Smooth muscle cell (in vitro differentiated cells): ENCODE measurements at regions not wholly inside any gene's neighbourhood (a gene's known extent, or its start where the extent isn't known, plus 50 kb on each side); places are given as distances from the start of the nearest gene placed in this dataset.

Experiments used
- DNase-seq: peaks from one replicate; lab custom pipeline; 2025; ENCODE audit not compliant: unreplicated experiment; lab: John Stamatoyannopoulos, UW
- H2AFZ ChIP-seq: fragments of 200-600 bp; sonication (generic); 2 replicates; pipeline ENCODE4 v1.6.0; 2016; ENCODE audit warnings: antibody characterized with exemption, low read depth, mild to moderate bottlenecking
- H3F3A ChIP-seq: fragments of 200-600 bp; sonication (generic); 2 replicates; pipeline ENCODE4 v1.6.0; 2017; ENCODE audit warnings: antibody characterized with exemption, low read depth
- H3K27ac ChIP-seq: fragments of 200-600 bp; sonication (generic); 2 replicates; pipeline ENCODE4 v1.5.1; 2016; ENCODE audit warnings: low read depth, mild to moderate bottlenecking
- H3K27me3 ChIP-seq: fragments of 200-600 bp; sonication (generic); 2 replicates; pipeline ENCODE4 v1.6.1; 2016; ENCODE audit warnings: low read depth, mild to moderate bottlenecking
- H3K36me3 ChIP-seq: fragments of 200-600 bp; sonication (generic); 2 replicates; pipeline ENCODE4 v1.5.1; 2016; ENCODE audit warnings: low read depth
- H3K4me1 ChIP-seq: fragments of 200-600 bp; sonication (generic); 2 replicates; pipeline ENCODE4 v1.5.1; 2016; ENCODE audit warnings: low read depth
- H3K4me2 ChIP-seq: fragments of 200-600 bp; sonication (generic); 2 replicates; pipeline ENCODE4 v1.6.0; 2016; ENCODE audit warnings: mild to moderate bottlenecking
- H3K4me3 ChIP-seq: fragments of 200-600 bp; sonication (generic); 2 replicates; pipeline ENCODE4 v1.5.1; 2016; ENCODE audit warnings: mild to moderate bottlenecking
- H3K79me2 ChIP-seq: fragments of 200-600 bp; sonication (generic); 2 replicates; pipeline ENCODE4 v1.6.0; 2016; ENCODE audit warnings: low read depth, mild to moderate bottlenecking
- H3K9ac ChIP-seq: fragments of 200-600 bp; sonication (generic); 2 replicates; pipeline ENCODE4 v1.6.0; 2016; ENCODE audit warnings: low read depth
- H3K9me3 ChIP-seq: fragments of 200-600 bp; sonication (generic); replicated peaks from 2 replicates; pipeline ENCODE4 v1.5.1; 2016; ENCODE audit warnings: low read depth
- H4K20me1 ChIP-seq: fragments of 200-600 bp; sonication (generic); 2 replicates; pipeline ENCODE4 v1.6.0; 2016; ENCODE audit warnings: low read depth
- CTCF ChIP-seq: fragments of 200-600 bp; sonication (generic); IDR thresholded peaks from 2 replicates; pipeline ENCODE4 v1.5.1; 2017; ENCODE audit warnings: borderline replicate concordance, mild to moderate bottlenecking, antibody characterized with exemption; ENCODE audit not compliant: insufficient read depth, poor library complexity, severe bottlenecking
- WGBS: methylation state at CpG from one replicate; pipeline ENCODE4 v1.1.7; 2016; ENCODE audit warnings: low lambda C conversion rate; 5-methylcytosine and 5-hydroxymethylcytosine counted together

GRCh38 chr15:61613138-61613537 lies 384.0 kb upstream of the RORA start:
- Histone ChIP-seq H3F3A (no peaks in the 10 kb centered on the region), H2AFZ (no peak overlapping the region), H3K9ac (no peak overlapping the region), H3K79me2 (no peaks in the 10 kb centered on the region), H3K4me1 (no peaks in the 10 kb centered on the region), H4K20me1 (no peaks in the 10 kb centered on the region), H3K4me3 (no peak overlapping the region), H3K9me3 (no peaks in the 10 kb centered on the region), H3K27ac (no peak overlapping the region), H3K36me3 (no peaks in the 10 kb centered on the region), H3K27me3 (no peaks in the 10 kb centered on the region), H3K4me2 (no peak overlapping the region)
- no peak for DNase-seq
- TF ChIP-seq CTCF: no peak

- no peak overlapping the region for H3K4me2 ChIP-seq
- no peak overlapping the region for H3K4me3 ChIP-seq
- no peak overlapping the region for H3K9ac ChIP-seq
- no peaks in the 10 kb centered on the region for H3K27me3 ChIP-seq
- DNase-seq: no peak
- H3F3A ChIP-seq: no peaks in the 10 kb centered on the region
- H3K27ac ChIP-seq: no peak overlapping the region
- no peaks in the 10 kb centered on the region for H3K4me1 ChIP-seq
- H3K9me3 ChIP-seq: no peaks in the 10 kb centered on the region
- H3K79me2 ChIP-seq: no peaks in the 10 kb centered on the region
- H2AFZ ChIP-seq: no peak overlapping the region
- no peak for TF ChIP-seq CTCF
- H4K20me1 ChIP-seq: no peaks in the 10 kb centered on the region
- no peaks in the 10 kb centered on the region for H3K36me3 ChIP-seq
These were observed 383.0 kb upstream of the RORA start for GRCh38 chr15:61612111-61612510.

- WGBS: 91% methylated on average over 6 of the region's 6 CpGs
- no peaks in the 10 kb centered on the region for H3K9me3 ChIP-seq
These were observed 376.2 kb upstream of the RORA start for GRCh38 chr15:61605343-61605742.

GRCh38 chr15:61598655-61599054 lies 369.6 kb upstream of the RORA start:
- no peaks in the 10 kb centered on the region for H3K9me3 ChIP-seq
- no peak overlapping the region for H3K4me2 ChIP-seq
- H2AFZ ChIP-seq: no peak overlapping the region
- no peaks in the 10 kb centered on the region for H4K20me1 ChIP-seq
- H3F3A ChIP-seq: no peaks in the 10 kb centered on the region
- peaks cover 10% of the 10 kb centered on the region for H3K27me3 ChIP-seq
- no peak overlapping the region for H3K4me3 ChIP-seq
- WGBS: 90% methylated on average over 11 of the region's 11 CpGs
- DNase-seq: no peak
- H3K36me3 ChIP-seq: no peaks in the 10 kb centered on the region
- no peak for TF ChIP-seq CTCF
- H3K4me1 ChIP-seq: peaks cover 6% of the 10 kb centered on the region
- no peak overlapping the region for H3K27ac ChIP-seq
- no peaks in the 10 kb centered on the region for H3K79me2 ChIP-seq
- no peak overlapping the region for H3K9ac ChIP-seq

More at GRCh38 chr15:61605343-61605742, 376.2 kb upstream of the RORA start:
- Histone ChIP-seq H3K27ac (no peak overlapping the region), H3K36me3 (no peaks in the 10 kb centered on the region), H3K79me2 (no peaks in the 10 kb centered on the region), H3K9ac (no peak overlapping the region), H3K27me3 (no peaks in the 10 kb centered on the region), H3K4me3 (no peak overlapping the region), H2AFZ (no peak overlapping the region), H3F3A (no peaks in the 10 kb centered on the region), H3K4me2 (no peak overlapping the region), H4K20me1 (no peaks in the 10 kb centered on the region), H3K4me1 (no peaks in the 10 kb centered on the region)
- DNase-seq: no peak
- no peak for TF ChIP-seq CTCF
